ENCODE measurements at regions not wholly inside any gene's neighbourhood (a gene's known extent, or its start where the extent isn't known, plus 50 kb on each side); places are given as distances from the start of the nearest gene placed in this dataset.

DNA sequence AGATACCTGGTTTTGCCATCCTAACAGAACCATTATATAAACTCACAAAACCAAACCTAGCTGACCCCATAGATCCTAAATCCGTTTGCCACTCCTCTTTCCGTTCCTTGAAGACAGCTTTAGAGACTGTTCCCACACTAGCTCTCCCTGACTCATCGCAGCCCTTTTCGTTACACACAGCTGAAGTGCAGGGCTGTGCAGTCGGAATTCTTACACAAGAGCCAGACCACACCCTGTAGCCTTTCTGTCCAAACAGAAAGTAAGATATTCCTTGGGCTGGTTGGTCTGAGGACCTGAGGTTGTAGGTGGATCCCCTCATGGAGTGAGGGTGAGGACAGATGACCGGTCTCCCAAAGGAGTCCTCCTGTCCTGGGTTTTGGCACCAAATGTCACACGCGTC, 56.7 kb upstream of the NAA35 start:
- Histone ChIP-seq H2AFZ (ENCODE audit: low read depth, low read length) (no peak overlapping the region), H3K4me2 (ENCODE audit: low read length) (no peak overlapping the region), H3K27ac (ENCODE audit: low read length) (no peak overlapping the region), H3K9me3 (ENCODE audit: insufficient read depth, low read length) (no peaks in the 10 kb centered on the region), H3K4me3 (ENCODE audit: low read length) (no peak overlapping the region), H3K27me3 (ENCODE audit: low read depth, low read length) (no peaks in the 10 kb centered on the region), H3K36me3 (replicated peaks; ENCODE audit: low read depth, low read length) (no peaks in the 10 kb centered on the region), H4K20me1 (ENCODE audit: insufficient read depth, low read length) (no peaks in the 10 kb centered on the region), H3K9ac (ENCODE audit: low read length) (no peak overlapping the region), H3K79me2 (ENCODE audit: low read length) (no peaks in the 10 kb centered on the region), H3K4me1 (ENCODE audit: low read length) (no peaks in the 10 kb centered on the region)
- TF ChIP-seq EZH2phosphoT487 (IDR thresholded peaks at IDR 0.05; ENCODE audit: low read depth) = no peak
- TF ChIP-seq, protein P1, sequence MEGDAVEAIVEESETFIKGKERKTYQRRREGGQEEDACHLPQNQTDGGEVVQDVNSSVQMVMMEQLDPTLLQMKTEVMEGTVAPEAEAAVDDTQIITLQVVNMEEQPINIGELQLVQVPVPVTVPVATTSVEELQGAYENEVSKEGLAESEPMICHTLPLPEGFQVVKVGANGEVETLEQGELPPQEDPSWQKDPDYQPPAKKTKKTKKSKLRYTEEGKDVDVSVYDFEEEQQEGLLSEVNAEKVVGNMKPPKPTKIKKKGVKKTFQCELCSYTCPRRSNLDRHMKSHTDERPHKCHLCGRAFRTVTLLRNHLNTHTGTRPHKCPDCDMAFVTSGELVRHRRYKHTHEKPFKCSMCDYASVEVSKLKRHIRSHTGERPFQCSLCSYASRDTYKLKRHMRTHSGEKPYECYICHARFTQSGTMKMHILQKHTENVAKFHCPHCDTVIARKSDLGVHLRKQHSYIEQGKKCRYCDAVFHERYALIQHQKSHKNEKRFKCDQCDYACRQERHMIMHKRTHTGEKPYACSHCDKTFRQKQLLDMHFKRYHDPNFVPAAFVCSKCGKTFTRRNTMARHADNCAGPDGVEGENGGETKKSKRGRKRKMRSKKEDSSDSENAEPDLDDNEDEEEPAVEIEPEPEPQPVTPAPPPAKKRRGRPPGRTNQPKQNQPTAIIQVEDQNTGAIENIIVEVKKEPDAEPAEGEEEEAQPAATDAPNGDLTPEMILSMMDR (IDR thresholded peaks at IDR 0.05; ENCODE audit: low read depth, low read length) = no peak

DNA sequence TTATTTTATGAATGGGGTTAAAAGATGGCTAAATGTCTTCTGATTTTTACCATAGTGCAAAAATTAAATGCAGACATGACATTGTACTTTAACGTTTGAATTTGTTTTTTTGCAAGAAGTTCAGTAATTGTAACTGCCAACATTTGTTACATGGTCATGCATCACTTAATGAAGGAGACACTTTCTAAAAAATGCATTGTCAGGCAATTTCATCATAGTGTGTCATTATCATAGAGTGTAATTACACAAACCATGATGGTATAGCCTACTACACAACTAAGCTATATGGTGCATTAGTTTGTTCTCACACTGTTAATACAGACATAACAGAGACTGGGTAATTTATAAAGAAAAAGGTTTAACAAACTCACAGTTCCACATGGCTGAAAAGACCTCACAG, 50.0 kb upstream of the NAA35 start:
- Histone ChIP-seq H3K9me3 (ENCODE audit: insufficient read depth, low read length) (no peaks in the 10 kb centered on the region), H3K79me2 (ENCODE audit: low read length) (no peaks in the 10 kb centered on the region), H3K27me3 (ENCODE audit: low read depth, low read length) (no peaks in the 10 kb centered on the region), H3K4me2 (ENCODE audit: low read length) (no peak overlapping the region), H3K4me3 (ENCODE audit: low read length) (no peak overlapping the region), H4K20me1 (ENCODE audit: insufficient read depth, low read length) (no peaks in the 10 kb centered on the region), H3K4me1 (ENCODE audit: low read length) (peaks cover 7% of the 10 kb centered on the region), H3K27ac (ENCODE audit: low read length) (no peak overlapping the region), H2AFZ (ENCODE audit: low read depth, low read length) (no peak overlapping the region), H3K9ac (ENCODE audit: low read length) (no peak overlapping the region), H3K36me3 (replicated peaks; ENCODE audit: low read depth, low read length) (no peaks in the 10 kb centered on the region)
- TF ChIP-seq, protein P1 (IDR thresholded peaks at IDR 0.05; ENCODE audit: low read depth, low read length) = no peak
- no peak for TF ChIP-seq EZH2phosphoT487 (IDR thresholded peaks at IDR 0.05; ENCODE audit: low read depth)
